ENCODE measurements at regions not wholly inside any gene's neighbourhood (a gene's known extent, or its start where the extent isn't known, plus 50 kb on each side); places are given as distances from the start of the nearest gene placed in this dataset.

DNA sequence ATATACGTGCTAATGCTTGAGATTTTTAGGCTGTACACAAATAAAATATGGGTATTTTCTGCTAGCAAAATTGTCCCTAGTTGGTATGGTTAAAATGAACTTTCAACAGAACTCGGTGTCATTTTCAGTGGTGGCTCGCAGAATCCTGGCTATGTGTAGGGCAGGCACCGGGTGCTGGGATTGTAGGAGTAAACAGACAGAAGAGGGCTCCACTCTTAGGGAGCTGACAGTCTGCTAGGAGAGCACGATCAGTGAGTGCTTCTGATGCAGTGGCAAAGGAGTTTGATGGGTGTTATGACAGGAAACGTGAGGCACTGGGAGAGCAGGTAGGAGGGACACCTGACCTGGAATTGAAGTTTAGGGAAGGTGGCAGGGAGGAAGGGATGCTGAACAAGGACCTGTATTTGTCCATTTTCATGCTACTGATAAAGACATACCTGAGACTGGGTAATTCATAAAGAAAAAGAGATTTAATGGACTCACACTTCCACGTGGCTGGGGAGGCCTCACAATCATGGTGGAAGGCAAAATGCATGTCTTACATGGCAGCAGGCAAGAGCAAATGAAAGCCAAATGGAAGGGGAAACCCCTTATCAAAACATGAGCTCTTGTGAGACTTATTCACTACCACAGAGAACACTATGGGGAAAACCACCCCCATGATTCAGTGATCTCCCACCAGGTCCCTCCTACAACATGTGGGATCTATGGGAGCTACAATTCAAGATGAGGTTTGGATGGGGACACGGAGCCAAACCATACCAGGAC, 105.4 kb upstream of the LCLAT1 start:
- DNase-seq, result no peak

DNA sequence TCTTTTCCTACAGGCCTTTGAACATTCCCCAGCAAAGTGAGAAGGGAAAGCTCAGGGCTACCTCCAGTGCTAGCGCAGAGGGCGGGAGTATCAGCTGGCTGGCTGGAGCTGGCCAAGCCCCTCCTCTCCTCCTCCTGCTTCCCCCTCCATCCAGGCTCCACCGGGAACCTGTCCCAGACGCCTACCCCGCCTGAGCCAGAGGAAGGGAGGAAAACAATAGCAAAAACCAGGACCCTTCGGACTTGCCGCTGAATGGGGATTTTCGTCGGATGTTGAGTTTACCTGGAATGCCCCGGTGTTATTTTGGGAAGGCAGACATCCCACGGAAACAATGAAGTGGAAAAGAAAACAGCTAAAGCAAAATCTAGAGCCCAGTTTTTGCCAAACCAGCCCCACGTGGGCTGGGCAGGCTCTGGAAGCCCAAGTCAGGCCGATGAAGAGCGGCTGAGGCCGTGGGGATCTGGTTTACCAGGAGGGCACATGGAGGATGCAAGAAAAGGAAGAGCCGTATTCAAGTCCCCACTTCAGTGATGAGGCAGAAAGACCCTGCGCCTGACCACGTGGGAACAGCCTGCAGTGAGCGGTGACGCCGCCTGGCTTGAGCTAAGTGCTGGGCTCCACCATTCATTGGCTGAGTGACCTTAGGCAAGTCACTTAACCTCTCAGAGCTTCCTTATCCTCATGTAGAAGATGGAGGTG, 100.4 kb upstream of the LCLAT1 start:
- DNase-seq, result peak; percentile 33

DNA sequence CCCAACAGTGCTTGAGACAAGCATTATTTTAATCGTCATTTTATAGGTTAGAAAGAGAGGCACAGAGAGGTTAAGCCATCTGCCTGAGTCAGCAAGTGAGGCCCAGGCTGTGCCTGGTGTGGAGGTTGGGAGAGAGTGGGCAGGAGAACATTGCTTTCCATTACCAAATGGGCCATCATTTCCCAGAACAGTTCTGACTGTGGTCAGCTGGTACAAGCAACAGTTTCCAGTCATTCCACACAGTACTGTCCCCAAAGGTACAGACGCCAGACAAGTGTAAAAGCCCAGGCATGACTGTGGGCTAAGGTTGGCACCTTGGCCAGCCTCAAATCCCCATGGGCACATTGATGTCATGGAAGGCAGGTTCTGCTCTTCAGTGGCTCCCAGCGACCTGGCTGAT, 98.2 kb upstream of the LCLAT1 start:
- no peak for DNase-seq

DNA sequence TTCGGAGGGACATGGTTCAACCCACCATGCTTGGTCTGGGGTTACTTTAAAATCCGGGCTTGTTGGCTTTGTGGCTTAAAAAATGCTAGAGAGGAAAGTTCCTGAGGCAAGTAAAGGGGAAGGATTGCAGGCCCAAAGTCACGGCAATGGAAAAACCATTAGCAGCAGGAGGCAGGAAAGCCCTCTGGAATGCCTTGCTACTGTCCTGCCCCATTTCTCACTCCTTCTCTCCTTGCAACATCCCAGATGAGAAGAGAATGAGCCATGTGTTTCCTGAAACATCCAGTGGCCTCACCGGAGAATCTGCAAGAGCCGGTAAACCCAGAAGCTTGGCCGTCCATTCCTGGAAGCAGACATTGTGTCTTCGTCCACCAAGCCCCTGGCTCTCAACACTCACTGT, 97.4 kb upstream of the LCLAT1 start:
- DNase-seq, result no peak

DNA sequence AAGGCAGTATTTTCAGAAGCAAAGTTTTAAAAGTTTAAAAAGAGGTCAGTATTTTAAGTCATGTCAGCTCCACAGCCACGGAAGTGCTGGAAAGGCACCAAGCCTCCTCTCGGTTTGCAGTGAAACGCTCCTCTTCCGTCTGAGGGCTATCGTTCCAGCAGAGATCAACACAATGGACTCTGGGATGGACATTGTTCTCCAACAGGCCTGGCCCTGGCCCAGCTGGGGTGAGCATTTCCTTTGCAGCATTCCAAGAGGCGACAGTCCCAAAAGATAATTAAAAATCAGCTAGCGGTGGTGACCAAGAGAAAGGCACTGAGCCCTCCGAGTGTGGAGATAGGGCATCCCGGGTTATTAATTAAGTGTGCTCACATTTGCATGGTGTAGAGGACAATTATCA, 95.9 kb upstream of the LCLAT1 start:
- peak; percentile 67 for DNase-seq

DNA sequence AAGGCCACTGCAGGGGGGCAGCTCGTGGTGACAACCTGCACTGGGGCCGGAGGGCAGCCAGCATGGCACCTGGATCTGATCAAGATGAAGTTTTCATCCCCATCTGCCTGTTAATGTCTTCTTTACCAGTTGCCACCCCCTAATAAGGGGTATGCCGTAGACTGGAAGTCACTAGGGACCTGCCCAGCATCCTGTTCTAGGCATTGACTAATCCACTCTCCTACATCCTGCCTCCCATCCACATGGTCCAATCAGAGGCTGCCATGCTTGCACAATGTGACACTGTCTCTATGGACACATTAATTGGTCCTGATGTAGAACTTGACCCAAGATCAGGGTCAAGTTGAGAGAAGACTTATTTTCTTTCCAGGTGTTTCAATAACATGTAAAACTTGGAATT, 95.1 kb upstream of the LCLAT1 start:
- DNase-seq, result no peak

DNA sequence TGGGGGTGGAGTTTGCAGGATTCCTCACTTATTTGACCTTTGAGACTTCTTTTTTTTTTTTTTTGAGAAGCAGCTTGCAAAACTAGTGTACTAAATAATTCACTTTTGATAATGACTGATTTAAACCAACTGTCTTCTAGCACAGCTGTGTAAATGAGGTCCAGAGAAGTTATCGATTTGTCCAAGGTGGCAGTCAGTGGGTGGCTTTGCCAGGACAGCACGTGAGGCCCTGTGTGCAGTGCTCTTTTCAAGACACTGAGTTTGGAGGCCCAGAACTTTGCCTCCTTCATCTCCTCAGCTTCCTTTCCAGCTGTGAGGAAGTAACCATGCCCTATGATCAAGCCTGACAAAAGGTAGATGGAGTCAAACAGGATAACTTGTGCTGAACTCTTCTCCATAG, 92.9 kb upstream of the LCLAT1 start:
- DNase-seq, result no peak

DNA sequence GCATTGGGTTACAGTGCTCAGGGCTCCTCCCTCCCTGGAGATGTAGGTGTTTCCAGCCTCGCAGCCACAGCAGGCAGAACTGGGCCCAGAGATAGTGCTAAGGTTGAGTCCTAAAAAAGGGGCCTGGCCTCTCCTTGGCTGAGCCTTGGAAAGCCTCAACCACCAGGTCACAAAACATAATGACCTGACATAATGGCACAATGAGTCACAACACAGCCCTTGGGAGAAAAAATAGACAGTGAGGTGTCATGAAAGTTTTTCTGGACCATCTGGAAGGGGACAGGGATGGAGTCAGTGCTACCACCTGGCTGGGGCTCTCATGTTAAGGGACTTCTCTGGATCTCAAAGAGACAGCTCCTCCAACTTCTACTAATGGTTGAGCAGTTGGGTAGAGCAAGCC, 92.4 kb upstream of the LCLAT1 start:
- no peak for DNase-seq

DNA sequence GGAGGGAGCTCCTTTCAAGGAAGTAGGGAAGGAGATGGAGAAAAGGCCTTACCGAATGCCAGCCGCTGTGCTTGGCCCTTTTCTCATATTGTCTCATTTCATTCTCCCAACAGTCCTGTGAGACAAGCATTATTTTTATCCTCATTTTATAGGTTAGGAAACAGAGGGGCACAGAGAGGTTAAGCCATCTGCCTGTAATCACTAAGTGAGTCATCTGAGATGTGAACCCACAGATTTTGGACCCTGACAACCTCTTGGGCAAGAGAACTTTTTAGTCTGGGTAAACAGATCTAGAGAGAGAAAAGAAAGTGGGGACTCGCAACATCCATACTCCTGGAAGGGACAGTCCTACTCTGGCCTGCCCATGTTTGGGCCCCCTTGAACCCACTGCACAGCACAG, 91.7 kb upstream of the LCLAT1 start:
- no peak for DNase-seq

DNA sequence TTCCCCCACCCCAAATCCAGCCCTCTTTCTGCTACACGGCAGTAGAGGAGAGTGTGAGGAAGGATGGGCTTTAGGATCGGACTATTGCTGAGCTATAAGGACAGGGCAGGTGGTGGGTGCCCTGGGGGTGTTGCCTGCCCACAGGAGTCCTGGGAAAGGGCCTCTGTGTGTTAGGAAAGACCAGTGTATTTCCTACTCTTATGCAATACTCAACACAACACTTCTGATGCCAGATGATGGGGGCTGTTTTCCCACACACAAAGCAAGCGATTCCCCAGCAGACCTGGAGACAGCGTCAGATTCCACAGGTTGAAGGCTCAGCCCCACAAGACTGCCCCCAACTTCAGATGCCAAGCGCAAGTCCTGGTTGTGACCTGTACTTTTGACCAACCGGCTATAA, 91.0 kb upstream of the LCLAT1 start:
- no peak for DNase-seq

DNA sequence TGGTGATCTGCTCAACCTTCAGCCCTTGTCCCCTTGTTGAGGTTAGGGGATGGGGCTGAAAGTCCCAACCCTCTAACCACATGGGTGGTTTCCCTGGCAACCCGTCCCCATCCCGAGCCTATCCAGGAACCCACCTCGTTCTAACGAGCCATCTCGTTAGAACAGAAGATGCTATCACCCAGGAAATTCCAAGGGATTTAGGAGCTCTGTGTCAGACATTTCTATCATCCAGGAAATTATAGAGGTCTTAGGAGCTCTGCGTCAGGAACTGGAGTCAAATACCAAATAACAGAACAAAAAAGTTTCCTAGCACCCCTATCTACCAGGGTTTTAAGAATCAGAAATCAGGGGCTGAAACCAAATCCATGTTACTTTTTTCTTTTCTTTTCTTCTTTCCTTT, 90.3 kb upstream of the LCLAT1 start:
- DNase-seq, result no peak

DNA sequence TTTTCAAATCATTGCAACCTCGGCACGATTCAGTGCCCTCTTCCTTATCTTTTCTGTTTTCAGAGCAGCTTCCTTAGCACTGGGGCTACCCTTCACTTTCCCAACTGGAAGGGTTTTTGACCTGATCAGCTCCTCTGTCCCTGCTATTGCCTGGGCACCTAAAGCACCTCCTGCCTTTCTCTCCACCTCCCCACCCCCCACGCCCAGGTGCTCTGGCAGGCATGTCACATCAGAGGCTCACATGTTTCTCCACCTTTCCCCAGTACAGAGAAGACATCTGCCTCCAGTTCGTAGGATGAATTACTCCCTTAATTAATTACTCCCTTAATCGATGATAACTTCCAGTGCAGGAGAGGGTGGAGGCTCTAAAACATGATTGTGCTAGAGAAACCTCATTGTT, 88.7 kb upstream of the LCLAT1 start:
- DNase-seq, result no peak

DNA sequence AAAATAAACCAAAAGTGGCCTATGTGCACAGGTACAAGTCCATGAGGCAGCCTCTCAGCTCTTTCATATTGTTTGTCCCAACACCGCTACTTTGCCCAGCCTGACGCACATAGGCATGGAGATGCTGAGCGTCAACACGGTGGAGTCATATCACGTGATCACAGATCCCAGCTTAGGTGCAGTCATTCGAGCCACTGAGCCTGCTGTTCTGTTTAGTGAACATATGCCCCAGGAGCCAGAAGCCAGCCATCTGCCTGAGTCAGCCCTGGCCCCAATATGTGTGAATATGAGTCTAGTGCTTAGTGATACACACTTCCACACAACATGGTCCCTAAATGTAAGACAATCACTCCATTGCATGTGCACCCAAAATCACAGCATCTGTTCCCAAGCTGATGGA, 88.2 kb upstream of the LCLAT1 start:
- no peak for DNase-seq

DNA sequence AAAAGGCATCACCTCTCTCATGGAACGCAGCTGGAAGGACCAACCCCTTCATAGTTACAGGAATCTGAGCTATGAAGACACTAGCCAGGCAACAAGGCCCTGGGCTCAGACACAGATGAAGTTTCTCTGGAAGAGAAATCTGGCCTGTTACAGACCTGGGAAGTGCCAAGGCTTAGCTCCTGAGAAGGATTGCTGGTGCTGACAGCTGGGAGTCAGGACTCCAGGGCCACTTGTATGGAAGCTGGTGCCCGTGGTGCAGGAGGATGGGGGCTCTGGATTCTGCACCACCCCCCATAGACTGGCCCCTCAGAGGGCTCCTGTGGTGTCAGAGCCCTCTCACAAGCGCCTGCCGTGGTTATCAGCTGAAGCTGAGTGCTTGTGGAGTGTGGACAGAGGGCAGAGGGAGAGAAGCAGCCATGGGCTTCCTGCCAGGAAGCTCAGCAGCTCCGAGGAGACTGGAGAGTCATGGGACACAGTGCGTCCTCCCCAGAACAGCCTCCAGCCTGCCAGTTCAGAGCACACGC, 87.3 kb upstream of the LCLAT1 start:
- no peak for DNase-seq

DNA sequence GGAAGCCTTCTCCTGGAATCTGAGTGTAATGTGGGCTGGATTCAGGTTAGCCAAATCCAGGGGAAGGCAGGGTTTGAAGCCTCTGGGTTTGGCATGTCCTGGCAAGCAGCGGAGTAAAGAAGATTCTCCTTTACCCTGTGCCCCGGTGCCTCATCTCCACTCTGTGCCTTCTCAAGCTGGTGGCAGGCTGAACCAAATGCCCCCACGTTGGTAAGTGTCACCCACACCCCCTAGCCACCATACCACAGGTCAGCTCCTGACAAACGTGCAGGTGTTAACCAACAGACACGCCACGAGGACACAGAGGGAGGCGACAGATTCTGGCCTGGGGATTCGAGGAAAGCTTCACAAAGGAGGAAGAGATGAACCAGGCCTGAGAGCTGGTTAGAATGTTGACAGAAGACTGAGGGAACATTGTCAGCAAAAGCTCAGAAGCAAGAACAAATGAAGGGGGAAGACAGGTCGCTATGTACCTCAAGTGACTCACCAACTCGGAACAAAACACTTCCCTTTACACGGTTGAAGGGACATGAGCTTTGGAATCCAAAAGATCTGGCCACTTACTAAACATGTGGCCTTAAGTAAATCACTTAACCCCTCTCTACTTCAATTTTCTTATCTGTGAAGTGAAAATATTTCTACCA, 85.2 kb upstream of the LCLAT1 start:
- no peak for DNase-seq

DNA sequence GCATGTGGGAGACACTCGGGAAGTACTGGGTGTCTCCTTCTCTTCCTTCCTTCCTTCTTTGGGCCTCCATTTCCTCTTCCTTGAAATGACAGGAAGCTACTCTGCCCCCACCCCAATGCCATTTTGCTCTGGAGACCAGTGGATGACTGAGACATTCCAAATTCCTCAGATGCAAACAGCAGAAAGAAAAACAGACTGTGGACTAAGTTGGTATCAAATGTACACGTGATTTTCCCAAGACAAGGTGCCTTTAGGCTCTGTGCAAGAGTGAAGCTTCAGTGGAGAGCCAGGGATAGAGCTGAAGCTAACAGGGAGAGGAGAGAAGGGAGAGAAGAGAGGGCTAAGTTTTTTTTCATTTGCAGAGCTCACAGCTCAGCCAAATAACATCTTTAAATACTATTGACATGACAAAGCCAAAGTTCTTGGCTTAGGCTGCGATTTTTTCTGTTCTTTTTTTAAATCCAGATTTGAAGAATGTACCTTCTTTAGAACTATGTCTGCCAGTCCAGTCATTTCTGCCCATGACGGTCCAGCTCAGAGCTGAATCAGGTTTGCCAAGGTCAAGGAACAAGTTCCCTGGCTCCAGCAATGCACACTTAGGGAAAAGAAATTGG, 84.5 kb upstream of the LCLAT1 start:
- peak; percentile 75 for DNase-seq

DNA sequence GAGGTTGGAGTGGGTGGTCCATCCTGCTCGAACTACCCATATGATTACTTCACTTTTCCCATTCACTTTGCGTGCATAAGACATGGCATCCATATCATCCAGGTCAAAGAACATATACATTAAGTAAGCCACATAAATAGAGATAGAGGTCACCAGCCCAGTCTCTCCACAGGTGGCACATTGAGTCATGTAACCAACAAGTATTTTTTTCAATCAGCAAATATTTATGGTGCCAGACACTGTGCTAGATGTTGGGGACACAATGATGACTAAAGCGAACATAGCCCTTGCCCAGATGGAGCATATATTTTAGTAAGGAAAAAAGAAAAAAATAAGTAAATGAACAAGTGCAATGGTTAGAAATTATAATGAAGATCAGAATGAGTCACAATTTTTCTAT, 83.6 kb upstream of the LCLAT1 start:
- no peak for DNase-seq

DNA sequence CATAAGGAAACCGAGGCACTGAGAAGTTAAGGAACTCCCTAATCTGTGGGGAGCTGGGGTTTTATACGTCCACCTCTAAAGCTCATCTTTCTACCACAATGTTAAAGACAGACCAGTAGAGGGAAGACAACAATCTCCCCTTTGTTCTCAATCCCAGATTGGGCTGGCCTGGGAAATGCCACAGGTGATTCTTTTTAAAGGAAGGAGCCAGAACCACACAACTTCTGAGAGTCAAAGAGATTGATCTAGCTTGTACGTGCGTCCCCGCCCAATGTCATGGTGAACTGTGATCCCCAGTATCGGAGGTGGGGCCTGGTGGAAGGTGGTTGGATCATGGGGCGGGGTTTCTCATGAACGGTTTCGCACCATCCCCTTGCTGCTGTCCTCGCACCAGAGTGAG, 81.8 kb upstream of the LCLAT1 start:
- DNase-seq, result no peak

DNA sequence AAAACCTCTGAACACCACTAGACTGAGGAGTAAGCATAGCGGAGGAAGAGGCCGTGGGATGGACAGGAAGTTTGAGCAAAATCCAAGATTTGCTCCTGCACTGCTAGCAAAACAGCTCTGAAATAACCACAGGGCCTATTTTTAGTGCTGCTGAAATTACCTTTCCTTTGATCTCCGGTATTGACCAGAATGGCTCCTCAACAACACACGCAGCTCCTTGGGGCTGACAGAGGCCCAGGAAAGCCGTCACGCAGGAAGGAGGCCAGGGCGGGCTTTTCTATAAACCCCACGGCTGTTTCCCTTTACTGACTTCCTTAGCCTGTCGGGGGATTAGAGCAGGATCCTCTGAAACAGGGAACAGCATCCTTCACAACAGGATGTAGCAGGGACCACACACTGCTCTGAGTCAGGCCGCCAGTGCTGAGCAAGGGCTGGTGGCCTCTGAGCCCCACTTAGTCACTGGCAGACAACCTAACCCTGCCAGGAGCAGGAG, 80.8 kb upstream of the LCLAT1 start:
- no peak for DNase-seq

DNA sequence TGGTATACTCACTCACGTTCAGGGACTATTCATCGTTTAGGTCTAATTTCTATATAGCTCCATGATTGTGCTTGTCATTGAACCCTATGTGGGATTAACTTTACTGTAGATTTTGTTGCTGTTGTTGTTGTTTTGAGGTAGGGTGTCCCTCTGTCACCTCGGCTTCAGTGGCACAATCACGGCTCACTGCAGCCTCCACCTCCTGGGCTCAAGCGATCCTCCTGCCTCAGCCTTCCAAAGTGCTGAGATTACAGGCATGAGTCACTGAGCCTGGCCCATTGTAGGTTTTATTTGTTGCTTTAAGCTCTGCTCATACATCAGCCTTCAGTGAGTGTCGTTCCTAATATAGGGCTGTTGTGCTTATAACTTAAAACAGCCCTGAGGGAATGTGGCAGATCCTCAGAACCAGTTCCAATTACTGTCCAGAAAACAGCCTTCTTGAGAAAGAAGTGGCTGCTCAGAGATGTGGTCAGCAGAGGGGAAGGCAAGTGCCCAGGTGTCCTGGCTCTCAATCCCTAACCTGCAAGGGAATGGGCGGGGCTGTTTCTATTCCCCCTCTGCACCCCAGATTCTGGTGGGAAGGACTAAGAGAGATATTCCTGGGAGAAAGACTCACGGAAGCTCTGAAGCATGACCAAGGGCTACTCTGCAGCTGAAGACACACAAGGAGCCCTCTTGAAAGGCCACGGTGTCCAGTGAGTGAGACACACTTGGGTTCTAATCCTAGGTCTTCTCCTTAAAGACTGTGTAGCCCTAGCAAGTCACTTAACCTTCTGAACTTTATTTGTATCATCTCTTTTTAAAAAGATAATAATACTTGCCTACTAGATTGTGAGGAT, 79.6 kb upstream of the LCLAT1 start:
- no peak for DNase-seq

DNA sequence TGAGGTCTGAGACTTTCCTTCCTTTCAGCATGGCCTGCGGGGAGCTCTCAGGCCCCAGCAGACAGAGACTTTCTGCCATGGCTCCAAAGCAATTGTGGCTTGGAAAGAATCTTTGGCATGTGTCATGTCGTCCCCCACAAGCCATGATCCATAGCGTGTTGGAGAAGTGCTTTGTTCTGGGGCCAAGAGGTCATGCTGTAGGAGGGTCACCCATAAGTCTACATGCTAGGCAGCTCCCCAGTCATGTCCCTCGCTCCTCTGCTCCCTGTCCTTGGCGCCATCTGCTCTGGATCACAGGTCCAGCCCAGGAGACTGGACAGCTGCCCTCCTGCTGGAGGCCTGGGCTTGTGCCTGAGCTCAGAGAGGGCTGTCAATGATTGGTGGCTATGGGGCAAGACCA, 78.8 kb upstream of the LCLAT1 start:
- DNase-seq, result peak; percentile 84

Measured in renal pelvis (tissue), 1 donor.